ENCODE measurements at regions not wholly inside any gene's neighbourhood (a gene's known extent, or its start where the extent isn't known, plus 50 kb on each side); places are given as distances from the start of the nearest gene placed in this dataset.

- DNase-seq, result no peak
- peaks cover 0 to 13% (median 0%) of the 10 kb centered on the region in 7 donors for H3K9me3 Mint-ChIP-seq
Measured at GRCh38 chr4:30632751-30633150, 87.4 kb upstream of the PCDH7 start.

DNA sequence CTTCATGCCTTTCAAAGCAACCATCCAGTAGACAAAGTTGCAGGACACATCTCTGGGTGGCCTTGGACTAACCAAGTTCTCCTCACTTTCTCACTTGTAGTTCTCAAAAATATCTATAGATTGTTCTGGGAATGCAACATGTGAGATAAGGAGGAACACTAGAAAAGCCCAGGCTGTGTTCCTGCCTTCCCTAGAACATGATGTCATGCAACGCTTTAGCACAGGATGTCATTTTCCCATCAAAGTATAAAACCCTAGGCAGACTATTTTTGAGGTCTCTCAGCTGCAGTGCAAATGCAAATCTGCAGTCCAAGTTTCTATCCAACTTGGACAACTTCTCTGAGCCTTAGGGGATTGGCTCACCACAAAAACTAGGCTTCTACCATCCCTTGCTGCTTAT lies 78.8 kb upstream of the PCDH7 start:
- WGBS (ENCODE audit: insufficient coverage), result no CpG with 5 or more reads among the region's 1 CpG
- no peak overlapping the region for H3K4me2 ChIP-seq (replicated peaks; ENCODE audit: extremely low read depth, low read length, poor library complexity, severe bottlenecking)
- no peaks in the 10 kb centered on the region for H3K9me3 ChIP-seq (replicated peaks in 1 of 2; ENCODE audit: control insufficient read depth in 1 of 2, insufficient read depth in 1 of 2, low read length in 2 of 2)
- intact Hi-C loops (cut with micrococcal nuclease), result no loop called here
- H2AFZ ChIP-seq (ENCODE audit: insufficient read depth, low read depth, low read length, poor library complexity, severe bottlenecking), result no peak overlapping the region
- H3K9ac ChIP-seq (ENCODE audit: insufficient read depth, low read length, poor library complexity, severe bottlenecking), result no peak overlapping the region
- no peak overlapping the region for H3K4me3 ChIP-seq (replicated peaks in 1 of 3; ENCODE audit: low read depth in 2 of 3, low read length in 3 of 3)
- peaks cover 0 to 3% (median 0%) of the 10 kb centered on the region in 7 donors for H3K9me3 Mint-ChIP-seq
- no peaks in the 10 kb centered on the region for H3K36me3 ChIP-seq (replicated peaks in 1 of 2; ENCODE audit: control insufficient read depth in 1 of 2, insufficient read depth in 2 of 2, low read length in 2 of 2)
- no peak for TF ChIP-seq CTCF (IDR thresholded peaks at IDR 0.05)
- H3K4me3 Mint-ChIP-seq, result no peak overlapping the region
- DNase-seq, result no peak
- no peaks in the 10 kb centered on the region for H3K79me2 ChIP-seq (ENCODE audit: insufficient read depth, low read length)
- H3K27ac ChIP-seq (ENCODE audit: low read depth in 1 of 2, low read length in 2 of 2), result no peak overlapping the region
- H3K27ac Mint-ChIP-seq, result no peak overlapping the region
- no peaks in the 10 kb centered on the region for H3K4me1 ChIP-seq (ENCODE audit: control insufficient read depth in 1 of 2, insufficient read depth in 2 of 2, low read length in 2 of 2)
- no peaks in the 10 kb centered on the region for H3K4me1 Mint-ChIP-seq
- no peaks in the 10 kb centered on the region for H3K27me3 ChIP-seq (ENCODE audit: control insufficient read depth in 2 of 2, insufficient read depth in 2 of 2, low read length in 2 of 2)
- H3K36me3 Mint-ChIP-seq, result no peaks in the 10 kb centered on the region
- H3K27me3 Mint-ChIP-seq (ENCODE audit: low read depth in 3 of 3), result no peaks in the 10 kb centered on the region
- no peaks in the 10 kb centered on the region for H4K20me1 ChIP-seq (ENCODE audit: insufficient read depth, low read length)

More at GRCh38 chr4:30632751-30633150, 87.4 kb upstream of the PCDH7 start:
- no peak overlapping the region for H2AFZ ChIP-seq (ENCODE audit: insufficient read depth, low read depth, low read length, poor library complexity, severe bottlenecking)
- no peaks in the 10 kb centered on the region for H3K4me1 ChIP-seq (ENCODE audit: control insufficient read depth in 1 of 2, insufficient read depth in 2 of 2, low read length in 2 of 2)
- peaks cover 0 to 5% of the 10 kb centered on the region in 2 donors for H3K9me3 ChIP-seq (replicated peaks in 1 of 2; ENCODE audit: control insufficient read depth in 1 of 2, insufficient read depth in 1 of 2, low read length in 2 of 2)
- Mint-ChIP-seq H3K27ac (no peak overlapping the region), H3K27me3 (ENCODE audit: low read depth in 3 of 3) (peaks cover 0 to 1% (median 0%) of the 10 kb centered on the region in 3 donors), H3K36me3 (no peaks in the 10 kb centered on the region), H3K4me3 (no peak overlapping the region), H3K4me1 (no peaks in the 10 kb centered on the region)
- no peak overlapping the region for H3K4me2 ChIP-seq (replicated peaks; ENCODE audit: extremely low read depth, low read length, poor library complexity, severe bottlenecking)
- no peaks in the 10 kb centered on the region for H4K20me1 ChIP-seq (ENCODE audit: insufficient read depth, low read length)
- H3K4me3 ChIP-seq (replicated peaks in 1 of 3; ENCODE audit: low read depth in 2 of 3, low read length in 3 of 3), result no peak overlapping the region
- no peaks in the 10 kb centered on the region for H3K27me3 ChIP-seq (ENCODE audit: control insufficient read depth in 2 of 2, insufficient read depth in 2 of 2, low read length in 2 of 2)
- H3K9ac ChIP-seq (ENCODE audit: insufficient read depth, low read length, poor library complexity, severe bottlenecking), result no peak overlapping the region
- H3K79me2 ChIP-seq (ENCODE audit: insufficient read depth, low read length), result no peaks in the 10 kb centered on the region
- WGBS (ENCODE audit: insufficient coverage), result no CpG with 5 or more reads among the region's 1 CpG
- intact Hi-C loops (cut with micrococcal nuclease), result no loop called here
- H3K36me3 ChIP-seq (replicated peaks in 1 of 2; ENCODE audit: control insufficient read depth in 1 of 2, insufficient read depth in 2 of 2, low read length in 2 of 2), result no peaks in the 10 kb centered on the region
- no peak overlapping the region for H3K27ac ChIP-seq (ENCODE audit: low read depth in 1 of 2, low read length in 2 of 2)
- no peak for TF ChIP-seq CTCF (IDR thresholded peaks at IDR 0.05)

Data from CD14-positive monocyte (primary cell).